Activated CD8-positive, alpha-beta memory T cell treated with anti-CD3 and anti-CD28 coated beads, Interleukin-2, amount 10 ng/mL, durations not matched to agents 7 days and 5 days (primary cell): ENCODE measurements at regions not wholly inside any gene's neighbourhood (a gene's known extent, or its start where the extent isn't known, plus 50 kb on each side); places are given as distances from the start of the nearest gene placed in this dataset.

Experiments used
- ATAC-seq: fragments of 150-1000 bp; cut with Tn5 transposase; one replicate; pipeline ENCODE4 v1.10.0; 2021; ENCODE audit warnings: moderate library complexity
- CTCF ChIA-PET: fragments of 350-600 bp; sonication (Branson Sonifier 250); formaldehyde crosslinking; loops from one replicate; lab custom pipeline; 2021; ENCODE audit warnings: antibody characterized with exemption; lab: Charles Lee
- DNase-seq: peaks from one replicate; pipeline ENCODE4 v3.0.0-alpha.2; 2020
- H3K27ac Mint-ChIP-seq: one replicate; pipeline ENCODE4 v1.8.0; 2021; ENCODE audit warnings: mild to moderate bottlenecking, mixed read lengths
- H3K27me3 Mint-ChIP-seq: one replicate; pipeline ENCODE4 v1.8.0; 2021; ENCODE audit warnings: mixed read lengths
- H3K36me3 Mint-ChIP-seq: one replicate; pipeline ENCODE4 v1.8.0; 2021; ENCODE audit warnings: mild to moderate bottlenecking, mixed read lengths
- H3K4me1 Mint-ChIP-seq: one replicate; pipeline ENCODE4 v1.8.0; 2021; ENCODE audit warnings: mixed read lengths
- H3K4me3 Mint-ChIP-seq: one replicate; pipeline ENCODE4 v1.8.0; 2021; ENCODE audit warnings: mild to moderate bottlenecking, moderate library complexity, mixed read lengths
- H3K9me3 Mint-ChIP-seq: one replicate; pipeline ENCODE4 v1.8.0; 2022; ENCODE audit warnings: low read depth, mixed read lengths

GRCh38 chr11:123245567-123245966, 50.5 kb upstream of the CLMP start:
- H3K9me3 Mint-ChIP-seq: no peaks in the 10 kb centered on the region
- ATAC-seq (no peak), DNase-seq (no peak)
- peaks cover 9% of the 10 kb centered on the region for H3K4me1 Mint-ChIP-seq
- CTCF ChIA-PET: interaction anchor here (1.8 to 7.4 kb wide), 8 partner anchors 10 to 188 kb away, joined by 7 to 161 read pairs (median 35); no protein-coding TSS in a partner anchor
- H3K4me3 Mint-ChIP-seq: no peak overlapping the region
- H3K36me3 Mint-ChIP-seq: no peaks in the 10 kb centered on the region
- H3K27me3 Mint-ChIP-seq: peaks cover 35% of the 10 kb centered on the region
- no peak overlapping the region for H3K27ac Mint-ChIP-seq
